Testis (tissue), 2 donors: ENCODE measurements at regions not wholly inside any gene's neighbourhood (a gene's known extent, or its start where the extent isn't known, plus 50 kb on each side); places are given as distances from the start of the nearest gene placed in this dataset.

Experiments
- DNase-seq: peaks from one replicate; pipeline ENCODE4 v3.0.0-alpha.2; 2019
- H3K27ac ChIP-seq, 2 donors: fragments of 200-600 bp; sonication (generic); one replicate each; pipeline ENCODE4 v1.5.1; 2019
- H3K27me3 ChIP-seq: fragments of 200-600 bp; sonication (generic); one replicate; pipeline ENCODE4 v1.5.1; 2019
- H3K36me3 ChIP-seq: fragments of 200-600 bp; sonication (generic); one replicate; pipeline ENCODE4 v1.5.1; 2017; ENCODE audit warnings: low read depth; ENCODE audit errors: missing control alignments
- H3K4me1 ChIP-seq: fragments of 200-600 bp; sonication (generic); one replicate; pipeline ENCODE4 v1.5.1; 2019
- H3K4me3 ChIP-seq, 2 donors: fragments of 200-600 bp; sonication (generic); one replicate each; pipeline ENCODE4 v1.5.1; 2017 to 2019
- H3K9me3 ChIP-seq: fragments of 200-600 bp; sonication (generic); one replicate; pipeline ENCODE4 v1.5.1; 2017
- POLR2A ChIP-seq: fragments of 450-650 bp; IDR thresholded peaks from one replicate; pipeline ENCODE4 v1.6.1; 2017; ENCODE audit warnings: antibody characterized with exemption, mild to moderate bottlenecking, moderate library complexity
- WGBS, 2 donors: methylation state at CpG; one replicate each; pipeline ENCODE4 v1.1.5; 2018; 5-methylcytosine and 5-hydroxymethylcytosine counted together
- intact Hi-C: fragments of 100-400 bp; cut with DNase I; formaldehyde crosslinking; loops from one replicate; pipeline ENCODE4 v1.15.1; 2023; ENCODE audit warnings: low total_unique reads
- TF ChIP-seq, protein P1 (sequence below), 3 experiments: fragments of 450-650 bp in 2 of 3; fragments of 200-600 bp in 1 of 3; sonication (generic) in 1 of 3; IDR thresholded peaks; one replicate each; pipeline ENCODE4 v1.5.1; 2016 to 2019; ENCODE audit warnings: antibody characterized with exemption in 3 of 3, mild to moderate bottlenecking in 2 of 3, moderate library complexity in 1 of 3

DNA sequence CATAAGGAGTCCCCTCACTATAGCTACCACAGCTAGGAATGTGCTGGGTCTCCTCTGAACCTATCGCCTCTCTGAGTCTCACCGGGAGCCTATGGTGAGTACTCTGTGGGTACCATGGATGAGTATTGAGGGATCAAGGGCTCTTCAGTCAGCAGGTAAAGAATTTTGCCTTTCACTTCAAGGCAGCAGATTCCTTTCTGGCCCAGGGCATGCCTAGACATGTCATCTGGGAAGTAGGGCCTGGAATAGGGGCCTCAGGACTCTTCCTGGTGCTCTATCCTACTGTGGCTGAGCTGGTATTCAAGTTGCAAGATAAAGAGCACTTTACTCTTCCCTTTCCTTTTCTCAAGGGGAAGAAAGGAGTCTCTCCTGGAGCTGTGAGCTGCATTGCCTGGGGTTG is 85.6 kb upstream of the LHCGR start:
- H3K27ac ChIP-seq, result no peak overlapping the region

DNA sequence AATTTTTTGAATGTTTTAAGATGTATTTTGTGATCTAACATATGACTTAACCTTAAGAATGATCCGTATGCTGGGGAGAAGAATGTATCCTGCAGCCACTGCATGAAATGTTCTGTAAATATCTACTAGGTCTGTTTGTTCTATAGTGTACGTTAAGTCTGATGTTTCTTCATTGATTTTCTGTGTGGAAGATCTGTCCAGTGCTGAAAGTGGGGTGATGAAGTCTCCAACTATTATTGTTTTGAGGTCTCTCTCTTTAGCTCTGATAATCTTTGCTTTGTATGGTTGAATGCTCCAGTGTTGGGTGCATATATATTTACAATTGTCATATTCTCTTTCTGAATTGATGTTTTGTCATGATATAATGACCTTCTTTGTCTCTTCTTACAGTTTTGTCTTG is 82.5 kb upstream of the LHCGR start:
- H3K9me3 ChIP-seq, result no peaks in the 10 kb centered on the region
- H3K36me3 ChIP-seq, result no peaks in the 10 kb centered on the region

More for the DNA sequence above, 85.6 kb upstream of the LHCGR start:
- H3K4me1 ChIP-seq, result no peaks in the 10 kb centered on the region
- intact Hi-C loops, result no loop called here
- no peak for DNase-seq
- no peak overlapping the region for H3K4me3 ChIP-seq
- H3K27me3 ChIP-seq, result no peaks in the 10 kb centered on the region
- no peaks in the 10 kb centered on the region for H3K36me3 ChIP-seq
- 94 to 100% methylated on average over 2 of the region's 2 CpGs for WGBS, 2 donors
- TF ChIP-seq POLR2A, result no peak
- TF ChIP-seq, protein P1, sequence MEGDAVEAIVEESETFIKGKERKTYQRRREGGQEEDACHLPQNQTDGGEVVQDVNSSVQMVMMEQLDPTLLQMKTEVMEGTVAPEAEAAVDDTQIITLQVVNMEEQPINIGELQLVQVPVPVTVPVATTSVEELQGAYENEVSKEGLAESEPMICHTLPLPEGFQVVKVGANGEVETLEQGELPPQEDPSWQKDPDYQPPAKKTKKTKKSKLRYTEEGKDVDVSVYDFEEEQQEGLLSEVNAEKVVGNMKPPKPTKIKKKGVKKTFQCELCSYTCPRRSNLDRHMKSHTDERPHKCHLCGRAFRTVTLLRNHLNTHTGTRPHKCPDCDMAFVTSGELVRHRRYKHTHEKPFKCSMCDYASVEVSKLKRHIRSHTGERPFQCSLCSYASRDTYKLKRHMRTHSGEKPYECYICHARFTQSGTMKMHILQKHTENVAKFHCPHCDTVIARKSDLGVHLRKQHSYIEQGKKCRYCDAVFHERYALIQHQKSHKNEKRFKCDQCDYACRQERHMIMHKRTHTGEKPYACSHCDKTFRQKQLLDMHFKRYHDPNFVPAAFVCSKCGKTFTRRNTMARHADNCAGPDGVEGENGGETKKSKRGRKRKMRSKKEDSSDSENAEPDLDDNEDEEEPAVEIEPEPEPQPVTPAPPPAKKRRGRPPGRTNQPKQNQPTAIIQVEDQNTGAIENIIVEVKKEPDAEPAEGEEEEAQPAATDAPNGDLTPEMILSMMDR (IDR thresholded peaks at IDR 0.05), result no peak
- no peaks in the 10 kb centered on the region for H3K9me3 ChIP-seq

DNA sequence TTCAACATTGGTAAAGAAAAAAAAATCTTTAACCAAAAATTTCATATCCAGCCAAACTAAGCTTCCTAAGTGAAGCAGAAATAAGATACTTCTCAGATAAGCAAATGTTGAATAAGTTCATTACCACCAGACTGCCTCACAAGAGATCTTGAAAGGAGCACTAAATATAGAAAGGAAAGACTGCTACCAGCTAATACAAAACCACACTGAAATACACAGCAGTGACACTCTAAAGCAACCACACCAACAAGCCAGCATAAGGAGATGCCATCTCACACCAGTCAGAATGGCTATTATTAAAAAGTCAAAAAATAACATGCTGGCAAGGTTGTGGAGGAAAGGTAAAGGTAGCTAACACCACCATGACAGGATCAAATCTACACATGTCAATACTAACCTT is 74.0 kb upstream of the LHCGR start:
- H3K27me3 ChIP-seq, result no peaks in the 10 kb centered on the region
- no peak overlapping the region for H3K4me3 ChIP-seq
- DNase-seq, result no peak
- TF ChIP-seq POLR2A, result no peak
- TF ChIP-seq, protein P1 (IDR thresholded peaks at IDR 0.05), result no peak
- H3K27ac ChIP-seq, result no peak overlapping the region
- no peaks in the 10 kb centered on the region for H3K9me3 ChIP-seq
- no peaks in the 10 kb centered on the region for H3K4me1 ChIP-seq
- intact Hi-C loops, result no loop called here
- no peaks in the 10 kb centered on the region for H3K36me3 ChIP-seq

More for the DNA sequence above, 82.5 kb upstream of the LHCGR start:
- intact Hi-C loops, result no loop called here
- Histone ChIP-seq H3K27me3 (no peaks in the 10 kb centered on the region), H3K4me1 (no peaks in the 10 kb centered on the region), H3K4me3 (no peak overlapping the region), H3K27ac (no peak overlapping the region)
- no peak for DNase-seq
- 41 to 50% methylated on average over 2 of the region's 2 CpGs for WGBS, 2 donors
- no peak for TF ChIP-seq POLR2A
- TF ChIP-seq, protein P1 (IDR thresholded peaks at IDR 0.05), result no peak

DNA sequence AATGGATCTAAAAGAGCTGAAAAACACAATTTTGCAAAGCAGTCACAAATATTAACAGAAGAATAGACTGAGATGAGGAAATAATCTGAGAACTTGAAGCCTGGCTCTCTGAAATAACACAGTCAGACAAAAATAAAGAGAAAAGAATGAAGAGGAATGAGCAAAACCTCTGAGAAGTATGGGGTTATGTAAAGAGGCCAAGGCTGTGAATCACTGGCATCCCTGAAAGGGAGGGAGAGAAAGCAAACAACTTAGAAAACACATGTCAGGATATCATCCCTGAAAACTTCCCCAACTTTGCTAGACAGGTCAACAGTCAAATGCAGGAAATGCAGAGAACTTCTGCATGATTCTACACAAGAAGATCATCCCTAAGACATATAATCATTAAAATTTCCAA is 73.5 kb upstream of the LHCGR start:
- no peaks in the 10 kb centered on the region for H3K27me3 ChIP-seq
- H3K4me3 ChIP-seq, result no peak overlapping the region
- no peaks in the 10 kb centered on the region for H3K4me1 ChIP-seq
- no peaks in the 10 kb centered on the region for H3K36me3 ChIP-seq
- intact Hi-C loops, result no loop called here
- no peak overlapping the region for H3K27ac ChIP-seq
- no peak for TF ChIP-seq POLR2A
- TF ChIP-seq, protein P1 (IDR thresholded peaks at IDR 0.05), result no peak
- H3K9me3 ChIP-seq, result no peaks in the 10 kb centered on the region
- no peak for DNase-seq

DNA sequence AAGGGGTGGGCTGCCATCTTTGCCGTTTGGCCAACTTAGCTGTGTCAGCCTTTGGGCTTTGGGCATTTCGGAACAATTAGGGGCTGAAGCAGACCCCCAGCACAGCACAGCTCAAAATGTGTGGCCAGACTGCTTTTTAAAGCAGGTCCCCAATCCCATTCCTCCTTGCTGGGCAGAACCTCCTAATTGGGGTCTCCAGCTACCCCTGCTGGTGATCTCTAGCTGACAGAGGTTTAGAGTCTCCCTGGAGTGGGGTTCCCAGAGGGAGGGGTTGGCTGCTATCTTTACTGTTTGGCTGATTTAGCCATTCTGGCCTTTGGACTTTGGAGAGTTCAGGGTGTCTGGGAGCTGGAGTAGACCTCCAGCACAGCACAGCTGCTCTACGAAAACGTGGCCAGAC is 71.5 kb upstream of the LHCGR start:
- TF ChIP-seq, protein P1 (IDR thresholded peaks at IDR 0.05), result no peak
- no peak for TF ChIP-seq POLR2A
- Histone ChIP-seq H3K9me3 (no peaks in the 10 kb centered on the region), H3K36me3 (no peaks in the 10 kb centered on the region), H3K27me3 (no peaks in the 10 kb centered on the region), H3K27ac (no peak overlapping the region), H3K4me3 (no peak overlapping the region), H3K4me1 (no peaks in the 10 kb centered on the region)
- WGBS, 2 donors, result 73 to 83% methylated on average over 3 to 4 of the region's 4 CpGs
- DNase-seq, result no peak
- intact Hi-C loops, result no loop called here
